Thymus (tissue), 11 donors: ENCODE measurements at regions not wholly inside any gene's neighbourhood (a gene's known extent, or its start where the extent isn't known, plus 50 kb on each side); places are given as distances from the start of the nearest gene placed in this dataset.
"Not testable (repeated sequence)": the region's sequence is repeated elsewhere in the genome, so short reads cannot be mapped to it uniquely, and the experiment has no call there.

Source experiments
- DNase-seq, 9 donors: peaks; one replicate each; pipeline ENCODE4 v3.0.0-alpha.2; 2013; ENCODE audit warnings: low spot score in 9 of 9, low read depth in 6 of 9, missing footprints in 1 of 9
- H3K27ac ChIP-seq, 2 donors: one replicate each; pipeline ENCODE4 v1.5.1; 2013; ENCODE audit warnings: control low read depth in 1 of 2, low read depth in 1 of 2, low read length in 1 of 2, mild to moderate bottlenecking in 1 of 2, moderate library complexity in 1 of 2
- H3K27me3 ChIP-seq, 2 donors: one replicate each; pipeline ENCODE4 v1.5.1; 2013; ENCODE audit warnings: low read length in 1 of 2; ENCODE audit not compliant: control insufficient read depth in 2 of 2, insufficient read depth in 1 of 2
- H3K36me3 ChIP-seq, 2 donors: one replicate each; pipeline ENCODE4 v1.5.1; 2013; ENCODE audit warnings: low read length in 1 of 2, mild to moderate bottlenecking in 1 of 2, moderate library complexity in 1 of 2; ENCODE audit not compliant: control insufficient read depth in 2 of 2, insufficient read depth in 2 of 2
- H3K4me1 ChIP-seq, 2 donors: one replicate each; pipeline ENCODE4 v1.5.1; 2013; ENCODE audit warnings: low read length in 2 of 2; ENCODE audit not compliant: control insufficient read depth in 2 of 2, insufficient read depth in 2 of 2
- H3K4me3 ChIP-seq, 2 donors: one replicate each; pipeline ENCODE4 v1.5.1; 2013; ENCODE audit warnings: low read length in 2 of 2, control low read depth in 1 of 2, mild to moderate bottlenecking in 1 of 2
- H3K9me3 ChIP-seq, 2 donors: one replicate each; pipeline ENCODE4 v1.5.1; 2013; ENCODE audit warnings: low read length in 1 of 2, mild to moderate bottlenecking in 1 of 2; ENCODE audit not compliant: control insufficient read depth in 2 of 2, insufficient read depth in 1 of 2
- WGBS: extraction: QIAGEN DNeasy Blood & Tissue Kit; methylation state at CpG from one replicate; pipeline ENCODE4 v1.1.7; 2013; 5-methylcytosine and 5-hydroxymethylcytosine counted together
- donor health status: healthy.

GRCh38 chr7:25602730-25603426 is 374.6 kb upstream of the NPVF start:
- WGBS: 9% methylated on average over 26 of the region's 30 CpGs
- H3K27me3 ChIP-seq, DNase-seq, H3K4me1 ChIP-seq, H3K27ac ChIP-seq, H3K9me3 ChIP-seq, H3K36me3 ChIP-seq: not testable (repeated sequence)
- peak overlapping the region in 1 of 2 donors; percentile 18 for H3K4me3 ChIP-seq

- not testable (repeated sequence) for DNase-seq, H3K27me3 ChIP-seq, H3K4me1 ChIP-seq, H3K36me3 ChIP-seq, H3K4me3 ChIP-seq, H3K9me3 ChIP-seq, H3K27ac ChIP-seq
- 0% methylated on average over 1 of the region's 9 CpGs for WGBS
These were observed 375.1 kb upstream of the NPVF start for GRCh38 chr7:25603427-25603740.

GRCh38 chr7:25611196-25611595 is 382.9 kb upstream of the NPVF start:
- Histone ChIP-seq H3K4me3 (no peak overlapping the region), H3K36me3 (no peaks in the 10 kb centered on the region), H3K4me1 (peaks cover 13 to 16% of the 10 kb centered on the region in 2 donors), H3K27ac (no peak overlapping the region), H3K27me3 (no peaks in the 10 kb centered on the region), H3K9me3 (no peaks in the 10 kb centered on the region)
- 87% methylated on average over 4 of the region's 4 CpGs for WGBS
- DNase-seq: no peak

GRCh38 chr7:25613912-25614311 is 385.6 kb upstream of the NPVF start:
- Histone ChIP-seq H3K36me3 (no peaks in the 10 kb centered on the region), H3K27ac (peak overlapping the region in 1 of 2 donors; percentile 8), H3K4me1 (peaks cover 16 to 20% of the 10 kb centered on the region in 2 donors), H3K27me3 (no peaks in the 10 kb centered on the region), H3K9me3 (no peaks in the 10 kb centered on the region), H3K4me3 (no peak overlapping the region)
- peak in 4 of 9 donors; percentile 11 to 46 (median 14) for DNase-seq
- 29% methylated on average over 4 of the region's 4 CpGs for WGBS

GRCh38 chr7:25614415-25614814 is 386.1 kb upstream of the NPVF start:
- Histone ChIP-seq H3K27ac (no peak overlapping the region), H3K27me3 (no peaks in the 10 kb centered on the region), H3K4me3 (no peak overlapping the region), H3K4me1 (peaks cover 16 to 22% of the 10 kb centered on the region in 2 donors), H3K9me3 (no peaks in the 10 kb centered on the region), H3K36me3 (no peaks in the 10 kb centered on the region)
- no peak for DNase-seq
- 88% methylated on average over 3 of the region's 3 CpGs for WGBS

- Histone ChIP-seq H3K36me3 (no peaks in the 10 kb centered on the region), H3K27me3 (no peaks in the 10 kb centered on the region), H3K4me3 (no peak overlapping the region), H3K4me1 (peaks cover 18 to 22% of the 10 kb centered on the region in 2 donors), H3K9me3 (no peaks in the 10 kb centered on the region), H3K27ac (peak overlapping the region in 1 of 2 donors; percentile 25)
- 51% methylated on average over 4 of the region's 4 CpGs for WGBS
- no peak for DNase-seq
These were observed 386.7 kb upstream of the NPVF start for GRCh38 chr7:25615003-25615402.

- no peaks in the 10 kb centered on the region for H3K9me3 ChIP-seq
- no peaks in the 10 kb centered on the region for H3K27me3 ChIP-seq
- no peak overlapping the region for H3K4me3 ChIP-seq
- no peaks in the 10 kb centered on the region for H3K36me3 ChIP-seq
- DNase-seq: no peak
- H3K4me1 ChIP-seq: peaks cover 24 to 25% of the 10 kb centered on the region in 2 donors
- H3K27ac ChIP-seq: peak overlapping the region in 1 of 2 donors; percentile 25
- 64% methylated on average over 5 of the region's 5 CpGs for WGBS
These were observed 387.3 kb upstream of the NPVF start for GRCh38 chr7:25615593-25615992.

GRCh38 chr7:25617214-25617613 is 388.9 kb upstream of the NPVF start:
- H3K4me1 ChIP-seq: peaks cover 29 to 34% of the 10 kb centered on the region in 2 donors
- H3K27me3 ChIP-seq: no peaks in the 10 kb centered on the region
- DNase-seq: no peak
- no peaks in the 10 kb centered on the region for H3K9me3 ChIP-seq
- H3K4me3 ChIP-seq: no peak overlapping the region
- H3K36me3 ChIP-seq: no peaks in the 10 kb centered on the region
- H3K27ac ChIP-seq: no peak overlapping the region
- WGBS: 88% methylated on average over 4 of the region's 4 CpGs

- Histone ChIP-seq H3K4me3 (no peak overlapping the region), H3K36me3 (no peaks in the 10 kb centered on the region), H3K27ac (no peak overlapping the region), H3K27me3 (no peaks in the 10 kb centered on the region), H3K9me3 (no peaks in the 10 kb centered on the region), H3K4me1 (peaks cover 29 to 34% of the 10 kb centered on the region in 2 donors)
- 98% methylated on average over 2 of the region's 2 CpGs for WGBS
- no peak for DNase-seq
These were observed 389.4 kb upstream of the NPVF start for GRCh38 chr7:25617673-25618072.
